Panc1 (cell line): ENCODE measurements at regions not wholly inside any gene's neighbourhood (a gene's known extent, or its start where the extent isn't known, plus 50 kb on each side); places are given as distances from the start of the nearest gene placed in this dataset.

Experiments
- ATAC-seq: fragments of 200-7000 bp; cut with Tn5 transposase; 2 replicates; pipeline ENCODE4 v1.9.1; 2020; ENCODE audit warnings: mild to moderate bottlenecking, moderate library complexity
- BruUV-seq: library from RNA; stranded (reverse); fragments of 400-500 nt; replicated peaks from 2 replicates; lab custom pipeline; 2021; lab: Mats Ljungman, UMichigan
- CTCF ChIA-PET: fragments of 300-600 bp; sonication (Branson Sonifier 250); formaldehyde crosslinking; loops from one replicate; lab custom pipeline; 2022; ENCODE audit warnings: antibody characterized with exemption; lab: Charles Lee
- POLR2A ChIA-PET: fragments of 300-600 bp; sonication (Branson Sonifier 250); formaldehyde crosslinking; loops from one replicate; lab custom pipeline; 2022; ENCODE audit warnings: antibody characterized with exemption; lab: Charles Lee
- DNase-seq: peaks from one replicate; pipeline ENCODE4 v3.0.0-alpha.2; 2010; ENCODE audit warnings: low read depth, low spot score
- H3K27ac ChIP-seq: 2 replicates; pipeline ENCODE4 v1.5.1; 2011; ENCODE audit warnings: mild to moderate bottlenecking, low read length, inconsistent platforms
- H3K27me3 ChIP-seq: fragments of 200-500 bp; sonication (Bioruptor generic); 2 replicates; pipeline ENCODE4 v1.6.0; 2014; ENCODE audit warnings: low read length, inconsistent platforms; ENCODE audit not compliant: control insufficient read depth, insufficient read depth
- H3K36me3 ChIP-seq: fragments of 200-500 bp; sonication (Bioruptor generic); 2 replicates; pipeline ENCODE4 v1.5.1; 2014; ENCODE audit warnings: inconsistent platforms, mild to moderate bottlenecking, low read length, moderate library complexity; ENCODE audit not compliant: control insufficient read depth, insufficient read depth
- H3K4me1 ChIP-seq: 2 replicates; pipeline ENCODE4 v1.5.1; 2011; ENCODE audit warnings: inconsistent platforms, mild to moderate bottlenecking, low read length, moderate library complexity; ENCODE audit not compliant: control insufficient read depth, insufficient read depth
- H3K4me3 ChIP-seq, 2 experiments: 2 replicates each; pipeline ENCODE4 v1.5.1; 2011 to 2012; ENCODE audit warnings: low read depth in 2 of 2, low read length in 2 of 2, mild to moderate bottlenecking in 2 of 2, inconsistent platforms in 1 of 2, moderate library complexity in 1 of 2
- H3K9me3 ChIP-seq: fragments of 200-500 bp; sonication (Bioruptor generic); 2 replicates; pipeline ENCODE4 v1.5.1; 2014; ENCODE audit warnings: low read depth, mild to moderate bottlenecking, inconsistent platforms, low read length, moderate library complexity; ENCODE audit not compliant: control insufficient read depth, insufficient read depth
- POLR2AphosphoS5 ChIP-seq: IDR thresholded peaks from 2 replicates; pipeline ENCODE4 v1.6.1; 2012; ENCODE audit warnings: mild to moderate bottlenecking, low read depth, low read length, moderate library complexity
- SIN3A ChIP-seq: IDR thresholded peaks from 2 replicates; pipeline ENCODE4 v1.6.1; 2012; ENCODE audit warnings: low read depth, mild to moderate bottlenecking, low read length, moderate library complexity, borderline replicate concordance; ENCODE audit not compliant: insufficient read depth
- TCF7L2 ChIP-seq: IDR thresholded peaks from 2 replicates; pipeline ENCODE4 v1.6.1; 2011; ENCODE audit warnings: mild to moderate bottlenecking, low read depth, low read length, inconsistent platforms
- in situ Hi-C: cut with HindIII; loops from 2 replicates; pipeline ENCODE4 v1.10.0; 2016; ENCODE audit warnings: low sequenced_read_pairs, low pct_unique_long_range_greater_than_20kb
- intact Hi-C: fragments of 100-400 bp; cut with micrococcal nuclease; formaldehyde crosslinking; loops from one replicate; pipeline ENCODE4 v1.10.0; 2022; ENCODE audit not compliant: unreplicated experiment
- TF ChIP-seq, protein P1 (sequence below), 2 experiments: IDR thresholded peaks; 2 replicates each; pipeline ENCODE4 v1.6.1; 2011 to 2012; ENCODE audit warnings: low read depth in 2 of 2, control low read depth in 1 of 2, low read length in 1 of 2, mild to moderate bottlenecking in 1 of 2, moderate library complexity in 1 of 2; ENCODE audit not compliant: insufficient read depth in 1 of 2
- TF ChIP-seq, protein P2 (sequence below): fragments of 450-650 bp; IDR thresholded peaks from 2 replicates; pipeline ENCODE4 v1.5.1; 2017; ENCODE audit warnings: mild to moderate bottlenecking

DNA sequence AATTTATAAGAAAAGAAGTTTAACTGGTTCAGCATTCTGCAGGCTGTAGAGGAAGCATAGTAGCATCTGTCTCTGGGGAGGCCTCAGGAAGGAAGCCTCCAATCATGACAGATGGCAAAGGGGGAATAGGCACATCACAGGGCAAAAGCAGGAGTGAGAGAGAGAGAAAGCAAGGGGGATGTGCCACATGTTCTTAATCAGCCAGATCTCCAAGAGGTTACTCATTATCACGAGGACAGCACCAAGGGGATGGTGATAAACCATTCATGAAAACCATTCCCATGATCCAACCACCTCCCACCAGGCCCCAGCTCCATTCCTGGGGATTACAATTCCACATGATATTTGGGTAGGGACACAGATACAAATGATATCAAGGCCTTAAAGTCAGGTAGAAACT lies 217.5 kb upstream of the TCF21 start:
- intact Hi-C loops (no loop called here), in situ Hi-C loops (no loop called here)
- ChIA-PET CTCF (interaction anchor here (0.6 kb wide), 1 partner anchor 92 kb away, joined by 5 read pairs; no protein-coding TSS in a partner anchor), POLR2A (no interaction called here)
- TF ChIP-seq TCF7L2 (no peak), SIN3A (no peak), POLR2AphosphoS5 (no peak)
- TF ChIP-seq, protein P1, sequence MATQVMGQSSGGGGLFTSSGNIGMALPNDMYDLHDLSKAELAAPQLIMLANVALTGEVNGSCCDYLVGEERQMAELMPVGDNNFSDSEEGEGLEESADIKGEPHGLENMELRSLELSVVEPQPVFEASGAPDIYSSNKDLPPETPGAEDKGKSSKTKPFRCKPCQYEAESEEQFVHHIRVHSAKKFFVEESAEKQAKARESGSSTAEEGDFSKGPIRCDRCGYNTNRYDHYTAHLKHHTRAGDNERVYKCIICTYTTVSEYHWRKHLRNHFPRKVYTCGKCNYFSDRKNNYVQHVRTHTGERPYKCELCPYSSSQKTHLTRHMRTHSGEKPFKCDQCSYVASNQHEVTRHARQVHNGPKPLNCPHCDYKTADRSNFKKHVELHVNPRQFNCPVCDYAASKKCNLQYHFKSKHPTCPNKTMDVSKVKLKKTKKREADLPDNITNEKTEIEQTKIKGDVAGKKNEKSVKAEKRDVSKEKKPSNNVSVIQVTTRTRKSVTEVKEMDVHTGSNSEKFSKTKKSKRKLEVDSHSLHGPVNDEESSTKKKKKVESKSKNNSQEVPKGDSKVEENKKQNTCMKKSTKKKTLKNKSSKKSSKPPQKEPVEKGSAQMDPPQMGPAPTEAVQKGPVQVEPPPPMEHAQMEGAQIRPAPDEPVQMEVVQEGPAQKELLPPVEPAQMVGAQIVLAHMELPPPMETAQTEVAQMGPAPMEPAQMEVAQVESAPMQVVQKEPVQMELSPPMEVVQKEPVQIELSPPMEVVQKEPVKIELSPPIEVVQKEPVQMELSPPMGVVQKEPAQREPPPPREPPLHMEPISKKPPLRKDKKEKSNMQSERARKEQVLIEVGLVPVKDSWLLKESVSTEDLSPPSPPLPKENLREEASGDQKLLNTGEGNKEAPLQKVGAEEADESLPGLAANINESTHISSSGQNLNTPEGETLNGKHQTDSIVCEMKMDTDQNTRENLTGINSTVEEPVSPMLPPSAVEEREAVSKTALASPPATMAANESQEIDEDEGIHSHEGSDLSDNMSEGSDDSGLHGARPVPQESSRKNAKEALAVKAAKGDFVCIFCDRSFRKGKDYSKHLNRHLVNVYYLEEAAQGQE (IDR thresholded peaks at IDR 0.05; ENCODE audit: insufficient read depth in 1 of 2, low read depth in 2 of 2, low read length in 1 of 2) = no peak
- TF ChIP-seq, protein P2, sequence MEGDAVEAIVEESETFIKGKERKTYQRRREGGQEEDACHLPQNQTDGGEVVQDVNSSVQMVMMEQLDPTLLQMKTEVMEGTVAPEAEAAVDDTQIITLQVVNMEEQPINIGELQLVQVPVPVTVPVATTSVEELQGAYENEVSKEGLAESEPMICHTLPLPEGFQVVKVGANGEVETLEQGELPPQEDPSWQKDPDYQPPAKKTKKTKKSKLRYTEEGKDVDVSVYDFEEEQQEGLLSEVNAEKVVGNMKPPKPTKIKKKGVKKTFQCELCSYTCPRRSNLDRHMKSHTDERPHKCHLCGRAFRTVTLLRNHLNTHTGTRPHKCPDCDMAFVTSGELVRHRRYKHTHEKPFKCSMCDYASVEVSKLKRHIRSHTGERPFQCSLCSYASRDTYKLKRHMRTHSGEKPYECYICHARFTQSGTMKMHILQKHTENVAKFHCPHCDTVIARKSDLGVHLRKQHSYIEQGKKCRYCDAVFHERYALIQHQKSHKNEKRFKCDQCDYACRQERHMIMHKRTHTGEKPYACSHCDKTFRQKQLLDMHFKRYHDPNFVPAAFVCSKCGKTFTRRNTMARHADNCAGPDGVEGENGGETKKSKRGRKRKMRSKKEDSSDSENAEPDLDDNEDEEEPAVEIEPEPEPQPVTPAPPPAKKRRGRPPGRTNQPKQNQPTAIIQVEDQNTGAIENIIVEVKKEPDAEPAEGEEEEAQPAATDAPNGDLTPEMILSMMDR = no peak
- no peaks in the 10 kb centered on the region for H3K36me3 ChIP-seq
- no TSS peak for BruUV-seq
- ATAC-seq (no peak), DNase-seq (no peak)
- H3K9me3 ChIP-seq = no peaks in the 10 kb centered on the region
- no peak overlapping the region for H3K27ac ChIP-seq
- no peaks in the 10 kb centered on the region for H3K27me3 ChIP-seq
- no peaks in the 10 kb centered on the region for H3K4me1 ChIP-seq
- H3K4me3 ChIP-seq = no peak overlapping the region

DNA sequence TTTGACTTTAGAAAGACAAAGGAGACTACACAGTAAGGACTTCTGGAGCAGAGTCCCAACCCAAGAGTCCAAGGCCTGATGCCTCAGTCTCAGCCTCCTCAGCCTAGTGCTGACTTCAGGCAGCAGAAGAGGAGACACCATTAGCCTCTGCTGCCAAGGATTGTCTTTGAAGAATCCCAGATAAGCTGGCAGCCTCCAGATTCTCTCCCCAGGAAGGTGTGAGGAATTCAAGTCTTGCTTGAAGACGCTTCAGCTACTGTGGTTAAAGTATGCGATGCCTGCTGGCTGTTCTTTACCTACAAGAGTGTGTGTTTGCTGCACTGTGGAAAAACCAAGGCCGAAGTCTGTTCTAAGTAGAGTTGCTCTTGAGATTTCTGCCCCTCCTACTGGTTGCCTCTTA lies 215.9 kb upstream of the TCF21 start:
- Histone ChIP-seq H3K9me3 (no peaks in the 10 kb centered on the region), H3K4me1 (no peaks in the 10 kb centered on the region), H3K27me3 (no peaks in the 10 kb centered on the region), H3K27ac (no peak overlapping the region), H3K36me3 (no peaks in the 10 kb centered on the region), H3K4me3 (no peak overlapping the region)
- in situ Hi-C loops = no loop called here
- no peak for ATAC-seq
- CTCF ChIA-PET = no interaction called here
- no peak for DNase-seq
- intact Hi-C loops = no loop called here
- BruUV-seq = no TSS peak
- POLR2A ChIA-PET = no interaction called here
- TF ChIP-seq, protein P1 (IDR thresholded peaks at IDR 0.05; ENCODE audit: insufficient read depth in 1 of 2, low read depth in 2 of 2, low read length in 1 of 2) = no peak
- no peak for TF ChIP-seq POLR2AphosphoS5
- TF ChIP-seq TCF7L2 = no peak
- TF ChIP-seq SIN3A = no peak
- TF ChIP-seq, protein P2 = no peak
